B cell (primary cell): ENCODE measurements at regions not wholly inside any gene's neighbourhood (a gene's known extent, or its start where the extent isn't known, plus 50 kb on each side); places are given as distances from the start of the nearest gene placed in this dataset.

Experiments used
- EZH2 ChIP-seq: IDR thresholded peaks from 2 replicates; pipeline ENCODE4 v1.6.1; 2012; ENCODE audit warnings: borderline replicate concordance, low read depth, mild to moderate bottlenecking, moderate library complexity, low read length; ENCODE audit not compliant: insufficient read depth, poor library complexity, severe bottlenecking
- TF ChIP-seq, protein P1 (sequence below): fragments of 200-600 bp; IDR thresholded peaks from one replicate; pipeline ENCODE4 v1.8.0; 2022; ENCODE audit warnings: antibody characterized with exemption, mild to moderate bottlenecking

DNA sequence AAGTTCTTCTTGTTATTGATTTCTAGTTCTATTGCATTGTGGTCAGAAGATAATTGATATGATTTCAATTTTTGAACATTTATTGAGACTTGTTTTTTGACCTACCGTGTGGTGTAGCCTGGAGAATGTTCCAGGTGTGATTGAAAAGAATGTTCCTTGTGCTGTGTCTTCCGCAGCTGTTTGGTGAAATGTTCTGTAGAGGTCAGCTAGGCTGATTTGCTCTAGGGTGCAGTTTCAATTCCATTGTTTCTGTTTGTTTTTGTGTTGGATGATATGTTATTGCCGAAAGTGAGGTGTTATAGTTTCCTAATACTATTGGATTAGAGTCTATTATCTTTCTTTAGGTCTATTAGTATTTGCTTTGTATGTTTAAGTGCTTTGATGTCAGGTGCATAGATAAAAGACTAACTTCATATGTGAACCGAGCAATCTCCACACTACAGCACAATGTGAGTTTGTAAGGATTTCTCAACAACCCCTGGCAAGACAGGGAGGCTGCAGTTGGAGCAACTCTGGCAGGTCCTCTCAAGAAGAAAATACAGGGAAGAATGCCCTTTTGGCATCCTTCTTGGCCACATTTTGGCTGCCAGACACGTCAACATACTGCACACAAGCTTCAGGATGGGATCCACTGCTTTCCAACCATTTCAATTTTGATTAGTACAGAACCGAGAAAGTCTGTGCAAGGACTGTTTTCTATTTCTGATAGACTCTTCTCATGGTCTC, 320.7 kb downstream of the RNF144B start:
- TF ChIP-seq, protein P1, sequence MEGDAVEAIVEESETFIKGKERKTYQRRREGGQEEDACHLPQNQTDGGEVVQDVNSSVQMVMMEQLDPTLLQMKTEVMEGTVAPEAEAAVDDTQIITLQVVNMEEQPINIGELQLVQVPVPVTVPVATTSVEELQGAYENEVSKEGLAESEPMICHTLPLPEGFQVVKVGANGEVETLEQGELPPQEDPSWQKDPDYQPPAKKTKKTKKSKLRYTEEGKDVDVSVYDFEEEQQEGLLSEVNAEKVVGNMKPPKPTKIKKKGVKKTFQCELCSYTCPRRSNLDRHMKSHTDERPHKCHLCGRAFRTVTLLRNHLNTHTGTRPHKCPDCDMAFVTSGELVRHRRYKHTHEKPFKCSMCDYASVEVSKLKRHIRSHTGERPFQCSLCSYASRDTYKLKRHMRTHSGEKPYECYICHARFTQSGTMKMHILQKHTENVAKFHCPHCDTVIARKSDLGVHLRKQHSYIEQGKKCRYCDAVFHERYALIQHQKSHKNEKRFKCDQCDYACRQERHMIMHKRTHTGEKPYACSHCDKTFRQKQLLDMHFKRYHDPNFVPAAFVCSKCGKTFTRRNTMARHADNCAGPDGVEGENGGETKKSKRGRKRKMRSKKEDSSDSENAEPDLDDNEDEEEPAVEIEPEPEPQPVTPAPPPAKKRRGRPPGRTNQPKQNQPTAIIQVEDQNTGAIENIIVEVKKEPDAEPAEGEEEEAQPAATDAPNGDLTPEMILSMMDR = no peak
- TF ChIP-seq EZH2 = no peak
